Neural cell (in vitro differentiated cells): ENCODE measurements at regions not wholly inside any gene's neighbourhood (a gene's known extent, or its start where the extent isn't known, plus 50 kb on each side); places are given as distances from the start of the nearest gene placed in this dataset.
"Not testable (repeated sequence)": the region's sequence is repeated elsewhere in the genome, so short reads cannot be mapped to it uniquely, and the experiment has no call there.

Experiments used
- H2AFZ ChIP-seq: fragments of 200-600, 300-800 bp; sonication (generic), shearing (Covaris generic); 2 replicates; pipeline ENCODE4 v1.6.0; 2014; ENCODE audit warnings: low read depth, mild to moderate bottlenecking, antibody characterized with exemption, low read length, moderate library complexity
- H3F3A ChIP-seq: fragments of 200-600 bp; shearing (Covaris generic); 2 replicates; pipeline ENCODE4 v1.6.1; 2016; ENCODE audit warnings: mild to moderate bottlenecking, moderate library complexity, mixed read lengths, antibody characterized with exemption, low read length; ENCODE audit not compliant: insufficient read depth, poor library complexity, severe bottlenecking
- H3K27ac ChIP-seq: fragments of 200-600, 300-800 bp; sonication (generic), shearing (Covaris generic); 2 replicates; pipeline ENCODE4 v1.5.1; 2014; ENCODE audit warnings: mild to moderate bottlenecking, low read length, moderate library complexity
- H3K27me3 ChIP-seq: fragments of 300-800, 200-600 bp; sonication (generic), shearing (Covaris generic); 2 replicates; pipeline ENCODE4 v1.6.0; 2014; ENCODE audit warnings: mild to moderate bottlenecking, low read depth, low read length, moderate library complexity; ENCODE audit not compliant: insufficient read depth
- H3K36me3 ChIP-seq: fragments of 300-800, 200-600 bp; sonication (generic), shearing (Covaris generic); 2 replicates; pipeline ENCODE4 v1.5.1; 2014; ENCODE audit warnings: mild to moderate bottlenecking, antibody characterized with exemption, low read length, moderate library complexity; ENCODE audit not compliant: insufficient read depth
- H3K4me2 ChIP-seq: fragments of 300-800, 200-600 bp; sonication (generic), shearing (Covaris generic); 2 replicates; pipeline ENCODE4 v1.6.0; 2014; ENCODE audit warnings: mild to moderate bottlenecking, low read length
- H3K4me3 ChIP-seq: fragments of 300-800, 200-600 bp; sonication (generic), shearing (Covaris generic); 2 replicates; pipeline ENCODE4 v1.5.1; 2014; ENCODE audit warnings: mild to moderate bottlenecking, low read length, moderate library complexity
- H3K79me2 ChIP-seq: fragments of 200-600 bp; shearing (Covaris generic); replicated peaks from 2 replicates; pipeline ENCODE4 v1.6.0; 2014; ENCODE audit warnings: mild to moderate bottlenecking, low read length, moderate library complexity; ENCODE audit not compliant: insufficient read depth
- H3K9ac ChIP-seq: fragments of 300-800, 200-600 bp; sonication (generic), shearing (Covaris generic); 2 replicates; pipeline ENCODE4 v1.6.1; 2016; ENCODE audit warnings: mild to moderate bottlenecking, low read length, mixed read lengths
- H3K9me2 ChIP-seq: fragments of 200-600 bp; shearing (Covaris generic); 2 replicates; pipeline ENCODE4 v1.6.1; 2016; ENCODE audit warnings: mild to moderate bottlenecking, low read length, mixed read lengths; ENCODE audit not compliant: insufficient read depth
- H3K9me3 ChIP-seq: fragments of 200-600, 300-800 bp; sonication (generic), shearing (Covaris generic); 2 replicates; pipeline ENCODE4 v1.6.1; 2016; ENCODE audit warnings: mild to moderate bottlenecking, mixed run types, low read length, moderate library complexity, mixed read lengths
- H4K20me1 ChIP-seq: fragments of 200-600 bp; shearing (Covaris generic); 2 replicates; pipeline ENCODE4 v1.6.1; 2016; ENCODE audit warnings: mild to moderate bottlenecking, mixed run types; ENCODE audit not compliant: insufficient read depth
- EP300 ChIP-seq: fragments of 450-650 bp; conservative IDR thresholded peaks from 2 replicates; pipeline ENCODE4 v1.6.1; 2014; ENCODE audit warnings: antibody characterized with exemption, mild to moderate bottlenecking, moderate library complexity; ENCODE audit not compliant: poor library complexity, severe bottlenecking
- EZH2 ChIP-seq: fragments of 200-600, 300-800 bp; shearing (Covaris generic), sonication (generic); IDR thresholded peaks from 2 replicates; pipeline ENCODE4 v1.6.1; 2014; ENCODE audit warnings: antibody characterized with exemption, low read length, borderline replicate concordance, mild to moderate bottlenecking; ENCODE audit not compliant: insufficient read depth, poor library complexity, severe bottlenecking
- MXI1 ChIP-seq: fragments of 450-650 bp; conservative IDR thresholded peaks from 2 replicates; pipeline ENCODE4 v1.6.1; 2014; ENCODE audit warnings: antibody characterized with exemption, mild to moderate bottlenecking; ENCODE audit not compliant: poor library complexity, severe bottlenecking
- POLR2AphosphoS5 ChIP-seq: IDR thresholded peaks from 2 replicates; pipeline ENCODE4 v1.6.1; 2012
- RAD21 ChIP-seq: fragments of 450-650 bp; conservative IDR thresholded peaks from 2 replicates; pipeline ENCODE4 v1.6.1; 2014; ENCODE audit warnings: antibody characterized with exemption, mild to moderate bottlenecking, moderate library complexity
- SMC3 ChIP-seq: fragments of 450-650 bp; conservative IDR thresholded peaks from 2 replicates; pipeline ENCODE4 v1.6.1; 2014; ENCODE audit warnings: antibody characterized with exemption, mild to moderate bottlenecking, moderate library complexity; ENCODE audit not compliant: poor library complexity
- TAF1 ChIP-seq: IDR thresholded peaks from 2 replicates; pipeline ENCODE4 v1.6.1; 2012; ENCODE audit warnings: low read depth
- TF ChIP-seq, protein P1 (sequence below): IDR thresholded peaks from 2 replicates; pipeline ENCODE4 v1.6.1; 2012; ENCODE audit warnings: borderline replicate concordance
- TF ChIP-seq, protein P2 (sequence below): fragments of 450-650 bp; IDR thresholded peaks from 2 replicates; pipeline ENCODE4 v1.5.1; 2014; ENCODE audit warnings: antibody characterized with exemption, mild to moderate bottlenecking, moderate library complexity; ENCODE audit not compliant: poor library complexity, severe bottlenecking

DNA sequence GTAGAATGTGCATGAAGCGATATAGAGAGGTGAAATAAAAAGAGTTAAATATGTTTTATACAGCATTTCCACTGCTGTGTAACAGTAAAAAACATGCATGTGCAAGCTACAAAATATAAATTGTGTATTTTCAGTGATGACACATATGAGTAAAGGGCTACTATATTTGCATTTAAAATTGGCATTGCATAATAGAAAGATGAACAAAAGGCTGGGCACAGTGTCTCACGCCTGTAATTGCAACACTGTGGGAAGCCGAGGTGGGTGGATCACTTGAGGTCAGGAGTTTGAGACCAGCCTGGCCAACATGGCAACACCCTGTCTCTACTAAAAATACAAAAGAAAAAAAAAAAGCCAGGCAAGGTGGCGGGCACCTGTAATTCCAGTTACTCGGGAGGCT lies 79.8 kb upstream of the CCDC71L start:
- H3K36me3 ChIP-seq, result no peaks in the 10 kb centered on the region
- no peak overlapping the region for H3K4me3 ChIP-seq
- no peaks in the 10 kb centered on the region for H3K9me3 ChIP-seq
- no peaks in the 10 kb centered on the region for H3K9me2 ChIP-seq
- H3K79me2 ChIP-seq, result no peaks in the 10 kb centered on the region
- no peaks in the 10 kb centered on the region for H3F3A ChIP-seq
- no peak for TF ChIP-seq TAF1
- no peak for TF ChIP-seq POLR2AphosphoS5
- no peak for TF ChIP-seq SMC3
- no peak for TF ChIP-seq RAD21
- TF ChIP-seq, protein P1, sequence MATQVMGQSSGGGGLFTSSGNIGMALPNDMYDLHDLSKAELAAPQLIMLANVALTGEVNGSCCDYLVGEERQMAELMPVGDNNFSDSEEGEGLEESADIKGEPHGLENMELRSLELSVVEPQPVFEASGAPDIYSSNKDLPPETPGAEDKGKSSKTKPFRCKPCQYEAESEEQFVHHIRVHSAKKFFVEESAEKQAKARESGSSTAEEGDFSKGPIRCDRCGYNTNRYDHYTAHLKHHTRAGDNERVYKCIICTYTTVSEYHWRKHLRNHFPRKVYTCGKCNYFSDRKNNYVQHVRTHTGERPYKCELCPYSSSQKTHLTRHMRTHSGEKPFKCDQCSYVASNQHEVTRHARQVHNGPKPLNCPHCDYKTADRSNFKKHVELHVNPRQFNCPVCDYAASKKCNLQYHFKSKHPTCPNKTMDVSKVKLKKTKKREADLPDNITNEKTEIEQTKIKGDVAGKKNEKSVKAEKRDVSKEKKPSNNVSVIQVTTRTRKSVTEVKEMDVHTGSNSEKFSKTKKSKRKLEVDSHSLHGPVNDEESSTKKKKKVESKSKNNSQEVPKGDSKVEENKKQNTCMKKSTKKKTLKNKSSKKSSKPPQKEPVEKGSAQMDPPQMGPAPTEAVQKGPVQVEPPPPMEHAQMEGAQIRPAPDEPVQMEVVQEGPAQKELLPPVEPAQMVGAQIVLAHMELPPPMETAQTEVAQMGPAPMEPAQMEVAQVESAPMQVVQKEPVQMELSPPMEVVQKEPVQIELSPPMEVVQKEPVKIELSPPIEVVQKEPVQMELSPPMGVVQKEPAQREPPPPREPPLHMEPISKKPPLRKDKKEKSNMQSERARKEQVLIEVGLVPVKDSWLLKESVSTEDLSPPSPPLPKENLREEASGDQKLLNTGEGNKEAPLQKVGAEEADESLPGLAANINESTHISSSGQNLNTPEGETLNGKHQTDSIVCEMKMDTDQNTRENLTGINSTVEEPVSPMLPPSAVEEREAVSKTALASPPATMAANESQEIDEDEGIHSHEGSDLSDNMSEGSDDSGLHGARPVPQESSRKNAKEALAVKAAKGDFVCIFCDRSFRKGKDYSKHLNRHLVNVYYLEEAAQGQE, result no peak
- TF ChIP-seq MXI1, result no peak
- TF ChIP-seq, protein P2, sequence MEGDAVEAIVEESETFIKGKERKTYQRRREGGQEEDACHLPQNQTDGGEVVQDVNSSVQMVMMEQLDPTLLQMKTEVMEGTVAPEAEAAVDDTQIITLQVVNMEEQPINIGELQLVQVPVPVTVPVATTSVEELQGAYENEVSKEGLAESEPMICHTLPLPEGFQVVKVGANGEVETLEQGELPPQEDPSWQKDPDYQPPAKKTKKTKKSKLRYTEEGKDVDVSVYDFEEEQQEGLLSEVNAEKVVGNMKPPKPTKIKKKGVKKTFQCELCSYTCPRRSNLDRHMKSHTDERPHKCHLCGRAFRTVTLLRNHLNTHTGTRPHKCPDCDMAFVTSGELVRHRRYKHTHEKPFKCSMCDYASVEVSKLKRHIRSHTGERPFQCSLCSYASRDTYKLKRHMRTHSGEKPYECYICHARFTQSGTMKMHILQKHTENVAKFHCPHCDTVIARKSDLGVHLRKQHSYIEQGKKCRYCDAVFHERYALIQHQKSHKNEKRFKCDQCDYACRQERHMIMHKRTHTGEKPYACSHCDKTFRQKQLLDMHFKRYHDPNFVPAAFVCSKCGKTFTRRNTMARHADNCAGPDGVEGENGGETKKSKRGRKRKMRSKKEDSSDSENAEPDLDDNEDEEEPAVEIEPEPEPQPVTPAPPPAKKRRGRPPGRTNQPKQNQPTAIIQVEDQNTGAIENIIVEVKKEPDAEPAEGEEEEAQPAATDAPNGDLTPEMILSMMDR, result no peak
- no peak for TF ChIP-seq EZH2
- TF ChIP-seq EP300, result no peak
- no peak overlapping the region for H3K4me2 ChIP-seq
- no peak overlapping the region for H3K27ac ChIP-seq
- no peak overlapping the region for H3K9ac ChIP-seq
- H4K20me1 ChIP-seq, result no peaks in the 10 kb centered on the region
- H3K27me3 ChIP-seq, result no peaks in the 10 kb centered on the region
- no peak overlapping the region for H2AFZ ChIP-seq

DNA sequence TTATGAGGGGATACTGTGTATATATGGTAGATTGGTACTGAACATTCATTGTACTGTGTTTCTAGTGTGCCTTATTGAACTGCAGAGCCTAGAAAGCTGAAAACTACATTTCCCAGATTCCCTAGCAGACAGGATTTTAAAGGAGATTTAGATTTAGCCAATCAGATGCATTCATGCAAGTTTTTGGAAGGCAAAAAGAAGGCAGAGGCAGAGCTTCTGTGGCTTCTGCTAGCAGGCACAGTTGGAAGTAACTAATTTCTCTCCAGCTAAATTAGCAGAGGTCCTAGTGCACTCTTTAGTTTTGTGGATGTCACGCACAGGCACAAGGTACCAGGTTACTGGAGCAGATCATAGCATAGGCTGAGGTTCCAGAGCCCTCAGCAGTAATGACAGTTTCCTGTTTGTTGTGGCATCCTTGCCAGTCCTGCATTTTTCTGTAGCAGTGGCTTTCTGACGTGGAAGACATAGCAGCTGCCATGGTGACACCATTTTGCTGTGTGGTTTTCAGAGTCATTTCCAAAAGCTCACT lies 83.7 kb upstream of the CCDC71L start:
- H3K36me3 ChIP-seq, result no peaks in the 10 kb centered on the region
- no peaks in the 10 kb centered on the region for H3K9me3 ChIP-seq
- H3K9ac ChIP-seq, result no peak overlapping the region
- H3K4me2 ChIP-seq, result no peak overlapping the region
- no peaks in the 10 kb centered on the region for H3K9me2 ChIP-seq
- no peaks in the 10 kb centered on the region for H3K79me2 ChIP-seq
- H2AFZ ChIP-seq, result no peak overlapping the region
- no peaks in the 10 kb centered on the region for H4K20me1 ChIP-seq
- TF ChIP-seq, protein P2, result no peak
- TF ChIP-seq RAD21, result no peak
- TF ChIP-seq POLR2AphosphoS5, result no peak
- no peak for TF ChIP-seq EZH2
- no peak for TF ChIP-seq EP300
- TF ChIP-seq TAF1, result no peak
- TF ChIP-seq, protein P1, result no peak
- no peak for TF ChIP-seq MXI1
- no peak for TF ChIP-seq SMC3
- H3K27ac ChIP-seq, result no peak overlapping the region
- no peaks in the 10 kb centered on the region for H3F3A ChIP-seq
- H3K4me3 ChIP-seq, result no peak overlapping the region
- H3K27me3 ChIP-seq, result no peaks in the 10 kb centered on the region

DNA sequence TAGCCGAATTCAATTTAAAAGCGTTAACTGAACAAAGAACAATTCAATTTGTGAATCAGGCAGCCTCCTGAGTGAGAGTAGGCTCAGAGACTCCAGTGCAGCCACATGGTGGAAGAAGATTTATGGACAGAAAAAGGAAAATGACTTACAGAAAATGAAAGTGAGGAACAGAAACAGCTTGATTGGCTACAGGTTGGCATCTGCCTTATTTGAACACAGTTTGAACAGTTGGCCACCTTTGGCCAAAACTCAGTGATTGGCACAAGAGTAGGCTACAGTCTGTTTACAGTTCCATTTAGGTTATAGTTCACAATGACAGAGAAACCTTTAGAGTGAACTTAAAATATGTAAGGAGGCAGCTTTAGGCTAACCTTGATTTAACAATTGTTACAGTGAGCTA lies 86.3 kb upstream of the CCDC71L start:
- H3K79me2 ChIP-seq, H3K27me3 ChIP-seq, H3K4me2 ChIP-seq, H3F3A ChIP-seq, H3K27ac ChIP-seq, H3K36me3 ChIP-seq, H4K20me1 ChIP-seq, H3K4me3 ChIP-seq, H3K9me2 ChIP-seq, H3K9ac ChIP-seq, H3K9me3 ChIP-seq, H2AFZ ChIP-seq: not testable (repeated sequence)
